Large intestine (tissue), 3 donors: ENCODE measurements at regions not wholly inside any gene's neighbourhood (a gene's known extent, or its start where the extent isn't known, plus 50 kb on each side); places are given as distances from the start of the nearest gene placed in this dataset.

Experiments used
- DNase-seq, 2 donors: peaks; one replicate each; pipeline versions ENCODE4 v3.0.0 to v3.0.0-alpha.2; 2013
- H3K27ac ChIP-seq: one replicate; pipeline ENCODE4 v1.5.1; 2013; ENCODE audit warnings: low read length
- H3K27me3 ChIP-seq: 2 replicates; pipeline ENCODE4 v1.6.1; 2013; ENCODE audit warnings: low read length; ENCODE audit not compliant: control insufficient read depth, insufficient read depth
- H3K36me3 ChIP-seq: 2 replicates; pipeline ENCODE4 v1.6.1; 2013; ENCODE audit warnings: low read length; ENCODE audit not compliant: control insufficient read depth, insufficient read depth
- H3K4me1 ChIP-seq: one replicate; pipeline ENCODE4 v1.6.1; 2013; ENCODE audit warnings: low read length; ENCODE audit not compliant: control insufficient read depth, insufficient read depth
- H3K4me3 ChIP-seq: one replicate; pipeline ENCODE4 v1.5.1; 2013; ENCODE audit warnings: low read length
- H3K9me3 ChIP-seq: one replicate; pipeline ENCODE4 v1.6.1; 2013; ENCODE audit warnings: mild to moderate bottlenecking, low read depth, low read length, moderate library complexity; ENCODE audit not compliant: control insufficient read depth
- WGBS: methylation state at CpG from one replicate; pipeline ENCODE4 v1.1.5; 2013; ENCODE audit warnings: low lambda C conversion rate; ENCODE audit not compliant: insufficient coverage; 5-methylcytosine and 5-hydroxymethylcytosine counted together

- DNase-seq, result no peak
- no peaks in the 10 kb centered on the region for H3K9me3 ChIP-seq
- H3K27me3 ChIP-seq, result no peaks in the 10 kb centered on the region
- no peak overlapping the region for H3K4me3 ChIP-seq
- no CpG with 5 or more reads among the region's 4 CpGs for WGBS
- H3K4me1 ChIP-seq, result no peaks in the 10 kb centered on the region
- H3K27ac ChIP-seq, result no peak overlapping the region
- H3K36me3 ChIP-seq, result no peaks in the 10 kb centered on the region
These were observed 457.9 kb downstream of the FOXO1 start for GRCh38 chr13:40208517-40208916.

- Histone ChIP-seq H3K27ac (no peak overlapping the region), H3K27me3 (no peaks in the 10 kb centered on the region), H3K9me3 (no peaks in the 10 kb centered on the region), H3K36me3 (no peaks in the 10 kb centered on the region), H3K4me1 (no peaks in the 10 kb centered on the region), H3K4me3 (no peak overlapping the region)
- no CpG with 5 or more reads among the region's 4 CpGs for WGBS
- DNase-seq, result no peak
These were observed 455.4 kb downstream of the FOXO1 start for GRCh38 chr13:40210865-40211585.

GRCh38 chr13:40211586-40211968 lies 454.9 kb downstream of the FOXO1 start:
- WGBS, result 57% methylated on average over 1 of the region's 3 CpGs
- Histone ChIP-seq H3K27ac (no peak overlapping the region), H3K36me3 (no peaks in the 10 kb centered on the region), H3K27me3 (no peaks in the 10 kb centered on the region), H3K9me3 (no peaks in the 10 kb centered on the region), H3K4me3 (no peak overlapping the region), H3K4me1 (no peaks in the 10 kb centered on the region)
- DNase-seq, result no peak

- Histone ChIP-seq H3K27me3 (no peaks in the 10 kb centered on the region), H3K4me3 (no peak overlapping the region), H3K4me1 (no peaks in the 10 kb centered on the region), H3K9me3 (no peaks in the 10 kb centered on the region), H3K36me3 (no peaks in the 10 kb centered on the region), H3K27ac (no peak overlapping the region)
- no peak for DNase-seq
These were observed 452.7 kb downstream of the FOXO1 start for GRCh38 chr13:40213779-40214178.

- Histone ChIP-seq H3K4me3 (no peak overlapping the region), H3K27ac (no peak overlapping the region), H3K27me3 (no peaks in the 10 kb centered on the region), H3K9me3 (no peaks in the 10 kb centered on the region), H3K4me1 (no peaks in the 10 kb centered on the region), H3K36me3 (no peaks in the 10 kb centered on the region)
- no peak for DNase-seq
- 80% methylated on average over 1 of the region's 1 CpG for WGBS
These were observed 451.1 kb downstream of the FOXO1 start for GRCh38 chr13:40215311-40215710.

- Histone ChIP-seq H3K36me3 (no peaks in the 10 kb centered on the region), H3K9me3 (no peaks in the 10 kb centered on the region), H3K4me1 (no peaks in the 10 kb centered on the region), H3K27ac (no peak overlapping the region), H3K27me3 (no peaks in the 10 kb centered on the region), H3K4me3 (no peak overlapping the region)
- no peak for DNase-seq
- 80% methylated on average over 1 of the region's 3 CpGs for WGBS
These were observed 450.7 kb downstream of the FOXO1 start for GRCh38 chr13:40215747-40216146.

- no peak overlapping the region for H3K27ac ChIP-seq
- H3K4me3 ChIP-seq, result no peak overlapping the region
- 83% methylated on average over 2 of the region's 4 CpGs for WGBS
- no peaks in the 10 kb centered on the region for H3K4me1 ChIP-seq
- H3K36me3 ChIP-seq, result no peaks in the 10 kb centered on the region
- H3K27me3 ChIP-seq, result no peaks in the 10 kb centered on the region
- no peaks in the 10 kb centered on the region for H3K9me3 ChIP-seq
- DNase-seq, result no peak
These were observed 448.8 kb downstream of the FOXO1 start for GRCh38 chr13:40217675-40218074.

- WGBS, result no CpG with 5 or more reads among the region's 12 CpGs
- Histone ChIP-seq H3K9me3 (no peaks in the 10 kb centered on the region), H3K36me3 (no peaks in the 10 kb centered on the region), H3K27ac (no peak overlapping the region), H3K27me3 (no peaks in the 10 kb centered on the region), H3K4me3 (no peak overlapping the region), H3K4me1 (no peaks in the 10 kb centered on the region)
- no peak for DNase-seq
These were observed 446.0 kb downstream of the FOXO1 start for GRCh38 chr13:40220299-40220935.

GRCh38 chr13:40221131-40221459 lies 445.3 kb downstream of the FOXO1 start:
- DNase-seq, result no peak
- no peaks in the 10 kb centered on the region for H3K4me1 ChIP-seq
- H3K27ac ChIP-seq, result no peak overlapping the region
- H3K36me3 ChIP-seq, result no peaks in the 10 kb centered on the region
- no CpG with 5 or more reads among the region's 1 CpG for WGBS
- H3K4me3 ChIP-seq, result no peak overlapping the region
- H3K9me3 ChIP-seq, result no peaks in the 10 kb centered on the region
- no peaks in the 10 kb centered on the region for H3K27me3 ChIP-seq

GRCh38 chr13:40221460-40222201 lies 444.8 kb downstream of the FOXO1 start:
- WGBS, result 94% methylated on average over 3 of the region's 10 CpGs
- Histone ChIP-seq H3K27ac (no peak overlapping the region), H3K4me3 (no peak overlapping the region), H3K36me3 (no peaks in the 10 kb centered on the region), H3K9me3 (no peaks in the 10 kb centered on the region), H3K4me1 (no peaks in the 10 kb centered on the region), H3K27me3 (no peaks in the 10 kb centered on the region)
- DNase-seq, result peak in 1 of 2 donors; percentile 37
